Panc1 (cell line): ENCODE measurements at regions not wholly inside any gene's neighbourhood (a gene's known extent, or its start where the extent isn't known, plus 50 kb on each side); places are given as distances from the start of the nearest gene placed in this dataset.

Source experiments
- ATAC-seq: fragments of 200-7000 bp; cut with Tn5 transposase; 2 replicates; pipeline ENCODE4 v1.9.1; 2020; ENCODE audit warnings: mild to moderate bottlenecking, moderate library complexity
- BruUV-seq: library from RNA; stranded (reverse); fragments of 400-500 nt; replicated peaks from 2 replicates; lab custom pipeline; 2021; lab: Mats Ljungman, UMichigan
- CTCF ChIA-PET: fragments of 300-600 bp; sonication (Branson Sonifier 250); formaldehyde crosslinking; loops from one replicate; lab custom pipeline; 2022; ENCODE audit warnings: antibody characterized with exemption; lab: Charles Lee
- POLR2A ChIA-PET: fragments of 300-600 bp; sonication (Branson Sonifier 250); formaldehyde crosslinking; loops from one replicate; lab custom pipeline; 2022; ENCODE audit warnings: antibody characterized with exemption; lab: Charles Lee
- DNase-seq: peaks from one replicate; pipeline ENCODE4 v3.0.0-alpha.2; 2010; ENCODE audit warnings: low read depth, low spot score
- H3K27ac ChIP-seq: 2 replicates; pipeline ENCODE4 v1.5.1; 2011; ENCODE audit warnings: mild to moderate bottlenecking, low read length, inconsistent platforms
- H3K27me3 ChIP-seq: fragments of 200-500 bp; sonication (Bioruptor generic); 2 replicates; pipeline ENCODE4 v1.6.0; 2014; ENCODE audit warnings: low read length, inconsistent platforms; ENCODE audit not compliant: control insufficient read depth, insufficient read depth
- H3K36me3 ChIP-seq: fragments of 200-500 bp; sonication (Bioruptor generic); 2 replicates; pipeline ENCODE4 v1.5.1; 2014; ENCODE audit warnings: inconsistent platforms, mild to moderate bottlenecking, low read length, moderate library complexity; ENCODE audit not compliant: control insufficient read depth, insufficient read depth
- H3K4me1 ChIP-seq: 2 replicates; pipeline ENCODE4 v1.5.1; 2011; ENCODE audit warnings: inconsistent platforms, mild to moderate bottlenecking, low read length, moderate library complexity; ENCODE audit not compliant: control insufficient read depth, insufficient read depth
- H3K4me3 ChIP-seq, 2 experiments: 2 replicates each; pipeline ENCODE4 v1.5.1; 2011 to 2012; ENCODE audit warnings: low read depth in 2 of 2, low read length in 2 of 2, mild to moderate bottlenecking in 2 of 2, inconsistent platforms in 1 of 2, moderate library complexity in 1 of 2
- H3K9me3 ChIP-seq: fragments of 200-500 bp; sonication (Bioruptor generic); 2 replicates; pipeline ENCODE4 v1.5.1; 2014; ENCODE audit warnings: low read depth, mild to moderate bottlenecking, inconsistent platforms, low read length, moderate library complexity; ENCODE audit not compliant: control insufficient read depth, insufficient read depth
- CTCF ChIP-seq: fragments of 450-650 bp; IDR thresholded peaks from 2 replicates; pipeline ENCODE4 v1.5.1; 2017; ENCODE audit warnings: mild to moderate bottlenecking
- POLR2AphosphoS5 ChIP-seq: IDR thresholded peaks from 2 replicates; pipeline ENCODE4 v1.6.1; 2012; ENCODE audit warnings: mild to moderate bottlenecking, low read depth, low read length, moderate library complexity
- SIN3A ChIP-seq: IDR thresholded peaks from 2 replicates; pipeline ENCODE4 v1.6.1; 2012; ENCODE audit warnings: low read depth, mild to moderate bottlenecking, low read length, moderate library complexity, borderline replicate concordance; ENCODE audit not compliant: insufficient read depth
- TCF7L2 ChIP-seq: IDR thresholded peaks from 2 replicates; pipeline ENCODE4 v1.6.1; 2011; ENCODE audit warnings: mild to moderate bottlenecking, low read depth, low read length, inconsistent platforms
- in situ Hi-C: cut with HindIII; loops from 2 replicates; pipeline ENCODE4 v1.10.0; 2016; ENCODE audit warnings: low sequenced_read_pairs, low pct_unique_long_range_greater_than_20kb
- intact Hi-C: fragments of 100-400 bp; cut with micrococcal nuclease; formaldehyde crosslinking; loops from one replicate; pipeline ENCODE4 v1.10.0; 2022; ENCODE audit not compliant: unreplicated experiment
- TF ChIP-seq, protein P1 (sequence below), 2 experiments: IDR thresholded peaks; 2 replicates each; pipeline ENCODE4 v1.6.1; 2011 to 2012; ENCODE audit warnings: low read depth in 2 of 2, control low read depth in 1 of 2, low read length in 1 of 2, mild to moderate bottlenecking in 1 of 2, moderate library complexity in 1 of 2; ENCODE audit not compliant: insufficient read depth in 1 of 2

DNA sequence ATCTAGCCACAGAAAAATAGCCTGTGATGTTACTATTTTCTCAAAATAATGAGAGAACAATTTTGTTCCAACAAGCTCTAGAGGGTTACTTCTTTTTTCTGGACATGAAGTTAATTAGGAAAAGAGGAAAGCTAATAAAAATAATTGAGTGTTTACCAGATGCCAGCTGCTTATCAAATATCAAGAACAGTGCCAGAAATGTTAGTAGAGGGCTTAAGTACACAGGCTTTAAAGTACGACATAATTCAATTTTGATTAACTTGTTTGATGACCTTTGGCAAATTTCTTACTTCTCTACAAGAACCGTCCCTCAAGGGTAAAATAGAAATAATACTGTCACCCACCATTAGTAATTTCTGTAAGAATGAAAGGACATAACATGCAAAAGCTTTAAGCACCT, 977.0 kb downstream of the FSTL5 start:
- ATAC-seq (no peak), DNase-seq (no peak)
- H3K36me3 ChIP-seq: no peaks in the 10 kb centered on the region
- H3K4me1 ChIP-seq: no peaks in the 10 kb centered on the region
- H3K4me3 ChIP-seq: no peak overlapping the region
- TF ChIP-seq, protein P1, sequence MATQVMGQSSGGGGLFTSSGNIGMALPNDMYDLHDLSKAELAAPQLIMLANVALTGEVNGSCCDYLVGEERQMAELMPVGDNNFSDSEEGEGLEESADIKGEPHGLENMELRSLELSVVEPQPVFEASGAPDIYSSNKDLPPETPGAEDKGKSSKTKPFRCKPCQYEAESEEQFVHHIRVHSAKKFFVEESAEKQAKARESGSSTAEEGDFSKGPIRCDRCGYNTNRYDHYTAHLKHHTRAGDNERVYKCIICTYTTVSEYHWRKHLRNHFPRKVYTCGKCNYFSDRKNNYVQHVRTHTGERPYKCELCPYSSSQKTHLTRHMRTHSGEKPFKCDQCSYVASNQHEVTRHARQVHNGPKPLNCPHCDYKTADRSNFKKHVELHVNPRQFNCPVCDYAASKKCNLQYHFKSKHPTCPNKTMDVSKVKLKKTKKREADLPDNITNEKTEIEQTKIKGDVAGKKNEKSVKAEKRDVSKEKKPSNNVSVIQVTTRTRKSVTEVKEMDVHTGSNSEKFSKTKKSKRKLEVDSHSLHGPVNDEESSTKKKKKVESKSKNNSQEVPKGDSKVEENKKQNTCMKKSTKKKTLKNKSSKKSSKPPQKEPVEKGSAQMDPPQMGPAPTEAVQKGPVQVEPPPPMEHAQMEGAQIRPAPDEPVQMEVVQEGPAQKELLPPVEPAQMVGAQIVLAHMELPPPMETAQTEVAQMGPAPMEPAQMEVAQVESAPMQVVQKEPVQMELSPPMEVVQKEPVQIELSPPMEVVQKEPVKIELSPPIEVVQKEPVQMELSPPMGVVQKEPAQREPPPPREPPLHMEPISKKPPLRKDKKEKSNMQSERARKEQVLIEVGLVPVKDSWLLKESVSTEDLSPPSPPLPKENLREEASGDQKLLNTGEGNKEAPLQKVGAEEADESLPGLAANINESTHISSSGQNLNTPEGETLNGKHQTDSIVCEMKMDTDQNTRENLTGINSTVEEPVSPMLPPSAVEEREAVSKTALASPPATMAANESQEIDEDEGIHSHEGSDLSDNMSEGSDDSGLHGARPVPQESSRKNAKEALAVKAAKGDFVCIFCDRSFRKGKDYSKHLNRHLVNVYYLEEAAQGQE (IDR thresholded peaks at IDR 0.05; ENCODE audit: insufficient read depth in 1 of 2, low read depth in 2 of 2, low read length in 1 of 2): no peak
- no peak for TF ChIP-seq POLR2AphosphoS5
- no peak for TF ChIP-seq SIN3A
- no peak for TF ChIP-seq CTCF
- TF ChIP-seq TCF7L2: no peak
- BruUV-seq: no TSS peak
- no peaks in the 10 kb centered on the region for H3K9me3 ChIP-seq
- in situ Hi-C loops (no loop called here), intact Hi-C loops (no loop called here)
- ChIA-PET POLR2A (no interaction called here), CTCF (no interaction called here)
- H3K27ac ChIP-seq: no peak overlapping the region
- H3K27me3 ChIP-seq: no peaks in the 10 kb centered on the region

GRCh38 chr4:161186012-161186411, 977.8 kb downstream of the FSTL5 start:
- intact Hi-C loops (no loop called here), in situ Hi-C loops (no loop called here)
- H3K9me3 ChIP-seq: no peaks in the 10 kb centered on the region
- no peak for TF ChIP-seq TCF7L2
- TF ChIP-seq CTCF: no peak
- TF ChIP-seq, protein P1 (IDR thresholded peaks at IDR 0.05; ENCODE audit: insufficient read depth in 1 of 2, low read depth in 2 of 2, low read length in 1 of 2): no peak
- TF ChIP-seq SIN3A: no peak
- TF ChIP-seq POLR2AphosphoS5: no peak
- POLR2A ChIA-PET: no interaction called here
- no peak overlapping the region for H3K4me3 ChIP-seq
- DNase-seq: no peak
- CTCF ChIA-PET: no interaction called here
- no peak overlapping the region for H3K27ac ChIP-seq
- no peaks in the 10 kb centered on the region for H3K36me3 ChIP-seq
- no peaks in the 10 kb centered on the region for H3K27me3 ChIP-seq
- H3K4me1 ChIP-seq: no peaks in the 10 kb centered on the region
- no TSS peak for BruUV-seq
- ATAC-seq: no peak
